NCI-H446 (cell line): ENCODE measurements at regions not wholly inside any gene's neighbourhood (a gene's known extent, or its start where the extent isn't known, plus 50 kb on each side); places are given as distances from the start of the nearest gene placed in this dataset.

ENCODE experiments used
- DNase-seq, 2 experiments: peaks; one replicate each; lab custom pipeline; 2025; lab: John Stamatoyannopoulos, UW

DNA sequence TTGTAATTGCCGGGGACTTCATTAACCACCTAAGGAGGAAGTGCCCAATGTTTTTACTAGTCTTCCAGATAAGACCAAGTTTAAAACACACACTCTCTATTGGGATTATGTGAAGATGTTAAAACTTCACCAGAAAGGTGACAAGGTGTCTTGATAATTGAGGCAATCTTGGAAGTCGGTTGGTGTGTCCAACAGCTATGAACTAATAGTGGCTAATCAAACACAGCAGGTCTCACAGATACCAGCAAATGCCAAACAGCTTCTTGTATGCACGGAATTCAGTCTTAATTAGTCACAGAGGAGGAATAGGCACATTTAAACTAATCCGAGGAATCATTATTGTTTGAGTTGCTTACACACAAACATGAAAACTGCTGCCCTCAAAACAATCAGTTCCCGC is 214.5 kb downstream of the SEC61B start:
- no peak for DNase-seq

DNA sequence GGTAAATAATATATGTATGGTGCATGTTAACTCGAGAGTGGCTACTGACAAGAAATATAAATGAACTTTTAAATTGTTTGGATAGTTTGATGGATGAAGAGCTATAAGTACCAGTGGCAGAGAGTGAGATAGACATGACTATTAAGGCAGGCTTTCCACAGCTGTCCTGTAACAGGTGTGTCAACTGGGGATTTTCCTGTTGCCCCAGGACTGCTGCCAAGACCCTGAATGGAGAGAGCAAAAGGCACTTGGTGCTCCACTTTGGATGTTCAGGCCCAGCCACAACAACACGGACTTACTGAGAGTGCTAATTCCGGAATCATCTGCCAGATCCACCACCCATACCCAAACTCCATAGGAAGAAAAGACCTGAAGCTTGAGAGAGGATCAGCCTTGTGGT is 215.1 kb downstream of the SEC61B start:
- DNase-seq: no peak

DNA sequence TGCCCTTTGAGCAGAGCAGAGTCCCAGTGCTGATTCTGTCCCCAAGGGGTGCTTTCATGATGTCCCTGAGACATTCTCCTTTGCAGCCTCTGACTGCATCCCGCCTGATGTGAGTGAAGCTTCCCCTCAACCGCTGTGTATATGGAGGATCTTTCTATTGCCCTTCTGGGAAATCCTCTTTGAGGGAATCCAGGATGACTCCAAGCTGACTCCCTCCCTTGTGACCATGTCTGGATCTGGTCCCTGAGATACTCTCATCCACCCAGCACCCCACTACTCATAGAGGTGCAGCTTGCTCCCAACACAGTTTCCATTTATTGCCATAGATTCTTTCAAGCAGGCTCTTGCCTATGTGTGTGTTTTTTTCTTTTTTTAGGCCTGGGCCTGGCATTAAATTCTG is 216.5 kb downstream of the SEC61B start:
- no peak for DNase-seq

DNA sequence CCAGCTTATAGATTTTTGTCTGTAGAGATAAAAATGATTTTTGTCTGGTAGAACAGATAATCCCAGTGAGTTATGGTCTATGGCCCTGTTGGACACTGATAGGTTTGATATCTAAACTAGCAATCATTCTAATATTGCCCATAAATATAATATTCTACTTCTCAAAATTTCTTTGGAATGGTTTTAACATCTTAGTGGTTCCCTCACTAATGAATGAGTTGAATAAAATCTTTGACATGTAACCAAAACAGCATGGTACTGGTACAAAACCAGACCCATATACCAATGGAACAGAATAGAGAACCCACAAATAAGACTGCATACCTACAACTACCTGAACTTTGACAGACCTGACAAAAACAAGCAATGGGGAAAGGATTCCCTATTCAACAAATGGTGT is 219.7 kb downstream of the SEC61B start:
- no peak for DNase-seq

DNA sequence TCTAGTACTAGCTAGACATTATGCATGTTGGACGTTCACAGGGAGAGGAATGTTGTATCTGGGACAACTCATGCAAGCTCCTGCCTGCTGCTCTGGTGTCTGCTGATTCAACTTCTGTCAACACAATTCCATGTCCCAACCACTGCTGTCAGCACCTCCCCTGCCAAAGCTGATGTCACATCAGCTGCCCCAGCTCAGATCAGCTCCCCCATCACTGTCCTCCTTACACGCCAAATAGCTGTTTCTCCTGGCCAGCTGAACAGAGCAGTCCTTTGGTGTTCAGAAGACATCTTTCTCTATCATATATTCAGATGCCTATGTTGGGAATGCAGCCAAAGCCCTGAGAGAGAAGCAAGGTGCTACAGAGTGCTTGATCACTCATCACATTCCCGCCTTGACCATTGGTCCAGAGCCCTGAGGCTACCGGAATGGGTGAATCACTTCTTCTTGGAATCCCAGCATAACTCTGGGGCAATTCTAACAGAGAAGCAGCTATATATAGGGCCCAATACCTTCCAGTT is 223.3 kb downstream of the SEC61B start:
- DNase-seq: peak; percentile 39 to 91

DNA sequence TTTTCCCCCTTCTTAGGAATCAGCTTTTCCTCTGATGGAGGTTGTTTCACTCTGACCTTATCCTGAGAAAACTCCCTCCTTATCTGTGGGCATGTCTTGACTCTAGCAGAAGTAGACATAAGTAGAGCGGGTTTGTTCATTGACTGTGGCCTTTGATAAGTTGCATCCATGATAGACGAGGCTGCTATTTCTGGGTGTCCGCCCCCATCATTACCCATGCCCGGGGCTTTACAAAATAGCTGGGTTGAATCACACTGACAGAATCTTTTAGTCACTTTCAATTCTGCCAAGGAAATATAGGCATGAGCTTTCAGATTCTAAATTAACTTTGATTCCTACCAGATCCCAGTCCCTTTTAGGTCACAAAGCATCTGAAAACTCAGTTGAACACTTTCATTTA is 223.8 kb downstream of the SEC61B start:
- DNase-seq: no peak

DNA sequence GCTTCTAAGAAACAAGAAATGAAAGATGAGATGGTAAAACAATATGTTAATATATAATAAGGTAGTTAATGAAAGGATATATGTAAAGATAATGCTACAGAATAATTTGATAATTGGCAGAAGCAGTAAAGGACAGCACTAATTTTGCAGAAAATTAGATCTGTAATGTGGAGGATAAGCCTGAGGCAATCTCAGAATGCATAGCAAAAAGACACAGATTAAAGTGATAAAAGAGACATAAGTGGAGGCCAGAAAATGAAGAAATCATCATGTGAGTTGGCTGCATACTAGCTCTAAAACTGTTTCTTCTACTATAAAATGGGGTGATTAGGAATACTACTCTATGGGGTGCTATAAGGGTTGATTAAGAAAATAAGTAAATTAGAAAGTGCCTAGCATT is 225.9 kb downstream of the SEC61B start:
- DNase-seq: no peak

DNA sequence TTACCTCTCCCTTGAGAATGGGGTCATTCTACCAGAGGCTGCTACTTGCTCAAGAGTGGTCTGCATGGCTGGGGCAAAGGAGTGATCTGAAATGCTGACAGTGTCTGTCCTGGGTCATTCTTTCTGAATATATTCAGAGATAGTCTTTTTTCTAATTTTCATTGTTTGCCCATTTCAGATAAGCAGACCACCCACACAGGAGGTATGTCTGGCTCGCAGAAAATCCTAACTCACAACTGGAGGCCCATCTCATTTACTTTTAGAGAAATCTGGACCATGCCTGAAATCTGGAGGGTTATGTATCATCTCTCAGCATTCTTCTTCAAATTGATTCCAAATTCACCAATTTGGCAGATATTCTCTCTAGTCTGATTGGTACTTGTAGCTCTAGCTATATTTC is 227.6 kb downstream of the SEC61B start:
- DNase-seq: no peak

DNA sequence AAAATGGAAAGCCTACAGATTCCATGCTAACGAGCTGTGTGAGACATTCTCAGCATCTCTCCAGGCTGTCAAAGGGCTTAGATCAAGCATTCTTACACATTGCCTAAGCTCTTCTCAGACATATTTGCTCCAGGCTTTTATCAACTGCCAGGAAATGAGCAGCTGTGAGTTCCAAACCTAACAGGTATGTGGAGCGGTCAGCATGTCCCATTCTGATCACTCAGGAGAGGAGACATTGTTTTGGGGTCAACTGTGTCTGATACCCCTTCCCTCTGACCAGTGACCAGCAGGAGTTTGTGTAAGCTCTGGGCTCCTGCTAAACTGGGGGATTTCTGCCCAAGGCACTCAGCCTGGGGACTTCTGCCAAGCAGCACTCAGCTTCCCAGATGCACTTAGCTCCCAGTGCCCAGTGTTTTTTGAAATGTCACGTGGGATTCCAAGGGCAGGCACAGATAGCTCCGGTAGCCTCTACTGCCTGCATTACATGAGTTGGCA is 229.1 kb downstream of the SEC61B start:
- peak in 1 of 2 experiments; percentile 27 for DNase-seq

DNA sequence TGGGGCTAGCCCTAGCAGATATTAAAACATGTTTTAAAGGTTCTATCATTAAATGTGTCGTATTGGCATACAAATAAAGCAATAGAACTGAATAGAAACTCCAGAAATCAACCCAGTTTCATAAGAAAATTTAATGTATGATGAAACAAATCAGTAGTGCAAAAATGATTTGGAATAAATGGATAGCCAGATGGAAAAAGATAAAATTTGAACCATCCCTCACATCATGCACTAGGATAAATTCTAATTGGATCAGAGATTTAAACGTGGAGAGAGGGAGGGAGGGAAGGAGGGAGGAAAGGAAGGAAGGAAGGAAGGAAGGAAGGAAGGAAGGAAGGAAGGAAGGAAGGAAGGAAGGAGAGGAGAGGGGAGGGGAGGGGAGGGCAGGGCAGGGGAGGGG is 235.3 kb downstream of the SEC61B start:
- no peak for DNase-seq

DNA sequence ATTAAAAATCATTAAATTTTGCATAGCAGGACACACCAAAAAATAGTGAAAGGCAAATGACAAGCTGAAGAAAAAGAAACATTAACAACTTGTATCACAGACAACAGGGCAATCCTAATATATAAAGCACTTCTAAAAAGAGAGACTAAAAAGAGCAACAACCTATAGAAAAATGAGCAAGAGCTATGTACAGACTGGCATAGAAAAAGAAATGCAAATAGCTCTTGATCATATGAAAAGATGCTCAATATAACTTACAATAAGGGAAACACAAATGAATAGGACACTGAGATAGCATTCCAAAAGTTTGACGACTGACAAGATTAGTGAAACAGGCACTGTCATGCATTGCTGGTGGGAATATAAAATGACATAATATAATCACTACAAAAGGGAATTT is 235.9 kb downstream of the SEC61B start:
- DNase-seq: no peak

DNA sequence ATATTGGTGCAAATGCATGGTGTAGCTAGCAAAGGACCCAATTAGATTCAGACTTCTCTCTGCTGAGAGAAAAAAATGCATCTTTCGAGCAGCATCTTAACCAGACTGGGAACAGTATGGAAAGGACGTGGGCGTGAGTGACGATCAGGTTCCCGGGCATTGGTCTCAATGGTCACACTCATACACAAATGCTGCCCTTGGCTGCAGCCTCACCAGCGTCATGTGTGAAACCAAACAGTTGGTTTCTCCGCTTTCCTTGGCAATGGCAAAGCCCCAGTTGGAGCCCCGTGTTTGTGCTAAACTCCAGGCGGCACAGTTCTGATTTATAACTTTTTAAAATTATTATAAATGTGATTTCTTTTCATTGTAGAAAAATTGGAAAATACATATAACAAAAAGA is 237.8 kb downstream of the SEC61B start:
- DNase-seq: peak in 1 of 2 experiments; percentile 2

DNA sequence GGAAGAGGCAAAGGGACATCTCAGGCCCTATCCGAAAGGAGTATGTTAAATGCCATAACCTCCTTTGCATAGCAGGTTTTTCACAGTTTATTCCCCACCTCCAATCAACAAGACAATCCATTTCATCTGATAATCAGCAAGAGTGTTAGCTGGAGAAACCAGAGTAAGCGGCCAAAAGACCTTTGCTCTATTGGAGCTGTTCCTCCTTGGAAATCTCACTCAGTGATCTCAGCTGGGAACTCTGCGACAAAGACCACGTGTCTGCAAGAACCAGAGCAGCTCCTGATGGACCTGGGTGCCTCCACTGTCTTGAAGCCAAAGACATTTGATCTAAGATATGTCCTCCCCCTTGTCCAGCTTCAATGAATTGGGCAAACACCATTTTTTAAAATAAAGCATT is 241.0 kb downstream of the SEC61B start:
- DNase-seq: no peak

DNA sequence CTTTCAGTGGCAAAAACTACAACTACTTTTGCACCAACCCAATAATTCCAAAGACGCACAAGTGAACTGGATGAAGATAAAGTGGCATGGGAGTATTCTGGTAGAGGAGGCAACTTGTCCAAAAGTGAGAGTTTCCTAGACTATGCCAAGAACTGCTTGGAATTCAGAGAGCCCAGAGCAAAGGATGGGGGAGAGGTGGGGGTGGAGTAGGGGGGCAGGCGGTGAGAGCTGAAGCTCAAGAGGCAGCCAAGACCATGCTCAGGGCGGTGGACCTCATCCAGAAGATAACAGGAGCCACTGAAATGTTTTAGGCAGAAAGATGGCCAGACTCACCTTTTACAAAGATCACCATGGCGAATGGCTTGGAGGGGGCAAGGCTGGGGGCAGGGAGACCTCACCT is 242.5 kb downstream of the SEC61B start:
- DNase-seq: peak in 1 of 2 experiments; percentile 9

DNA sequence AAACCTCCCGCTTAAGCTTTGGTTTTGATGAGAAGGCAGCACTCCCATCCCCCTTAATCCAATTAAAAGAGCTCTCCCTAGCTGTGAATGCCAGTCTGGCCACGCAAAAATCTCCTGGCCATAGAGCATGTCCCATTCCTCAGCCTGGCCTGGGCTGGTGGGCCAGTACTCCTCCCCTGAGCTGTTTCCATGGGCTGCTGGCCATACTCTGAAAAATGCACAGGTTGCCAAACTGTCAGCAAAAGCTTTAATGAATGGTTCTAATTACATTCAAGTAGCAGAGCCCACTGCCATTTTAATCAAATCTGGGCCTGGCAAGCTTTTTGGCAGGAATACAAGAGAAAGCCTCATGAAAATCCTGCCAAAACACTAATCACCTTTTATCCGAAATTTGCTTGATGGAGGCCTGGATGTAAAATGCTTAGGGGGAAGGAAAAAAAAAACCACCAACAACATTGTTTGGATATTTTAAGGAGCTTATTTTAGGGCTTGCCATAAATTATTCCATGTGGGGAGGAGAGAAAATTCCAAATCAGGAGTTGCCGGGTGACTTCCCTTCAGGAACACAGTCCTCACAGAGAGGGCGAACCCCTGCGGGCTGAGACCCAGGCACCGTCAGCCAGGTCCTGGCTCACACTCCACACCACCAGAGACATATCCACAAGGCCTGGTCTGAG is 243.3 kb downstream of the SEC61B start:
- peak; percentile 84 to 95 for DNase-seq

DNA sequence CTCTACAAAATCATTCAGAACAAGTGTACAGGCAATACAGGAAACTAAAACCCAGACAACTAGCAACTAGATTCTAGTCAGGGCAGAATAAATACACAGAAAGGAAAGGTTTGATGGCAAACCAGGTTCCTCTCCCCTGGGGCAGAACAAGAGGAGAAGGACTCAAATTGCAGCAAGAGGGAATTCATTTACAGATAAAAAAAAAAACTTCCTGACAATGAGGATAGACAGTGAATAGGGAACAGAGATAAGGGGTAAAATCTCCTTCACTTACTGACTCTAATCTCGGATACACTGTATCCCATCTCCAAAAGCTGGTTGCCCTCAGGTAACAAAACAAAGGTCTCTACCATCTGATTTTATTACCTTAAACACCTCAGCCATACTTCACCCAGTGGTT is 244.0 kb downstream of the SEC61B start:
- DNase-seq: no peak

DNA sequence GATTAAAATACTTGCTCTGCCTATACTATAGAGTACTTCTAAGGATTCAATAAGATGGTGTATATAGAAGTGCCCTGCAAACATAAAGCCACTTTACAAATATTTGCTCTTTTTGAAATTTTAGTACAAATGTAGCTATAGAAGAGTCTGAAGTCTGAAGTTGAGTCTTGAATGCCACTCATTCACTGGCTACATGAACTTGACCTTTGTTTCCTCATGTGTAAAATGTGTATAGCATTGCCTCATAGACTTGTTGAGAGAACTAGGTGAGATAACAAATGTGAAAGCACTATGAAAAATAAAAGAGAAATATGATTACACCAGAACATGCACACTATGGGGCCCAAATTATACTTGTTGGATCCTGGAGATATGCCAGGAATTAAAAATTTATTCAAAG is 244.7 kb downstream of the SEC61B start:
- DNase-seq: no peak

DNA sequence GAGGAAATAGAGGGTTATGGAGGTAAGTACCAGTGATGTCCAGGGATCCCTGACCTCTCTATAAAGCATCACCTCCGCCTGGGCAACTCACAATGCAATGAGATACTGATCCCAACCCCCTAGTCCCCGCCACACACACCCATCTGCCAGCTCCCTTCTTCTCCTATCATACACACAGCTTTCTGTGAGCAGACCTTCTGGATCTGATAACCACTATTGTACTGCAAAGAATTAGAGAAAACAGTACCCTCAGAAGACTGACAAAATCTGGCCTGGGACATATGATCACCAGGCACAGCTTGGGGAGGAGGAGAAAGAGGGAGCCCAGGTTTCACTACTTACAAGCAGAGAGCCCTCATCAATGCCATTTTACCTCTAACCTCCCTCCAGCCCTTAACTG is 249.0 kb downstream of the SEC61B start:
- no peak for DNase-seq

DNA sequence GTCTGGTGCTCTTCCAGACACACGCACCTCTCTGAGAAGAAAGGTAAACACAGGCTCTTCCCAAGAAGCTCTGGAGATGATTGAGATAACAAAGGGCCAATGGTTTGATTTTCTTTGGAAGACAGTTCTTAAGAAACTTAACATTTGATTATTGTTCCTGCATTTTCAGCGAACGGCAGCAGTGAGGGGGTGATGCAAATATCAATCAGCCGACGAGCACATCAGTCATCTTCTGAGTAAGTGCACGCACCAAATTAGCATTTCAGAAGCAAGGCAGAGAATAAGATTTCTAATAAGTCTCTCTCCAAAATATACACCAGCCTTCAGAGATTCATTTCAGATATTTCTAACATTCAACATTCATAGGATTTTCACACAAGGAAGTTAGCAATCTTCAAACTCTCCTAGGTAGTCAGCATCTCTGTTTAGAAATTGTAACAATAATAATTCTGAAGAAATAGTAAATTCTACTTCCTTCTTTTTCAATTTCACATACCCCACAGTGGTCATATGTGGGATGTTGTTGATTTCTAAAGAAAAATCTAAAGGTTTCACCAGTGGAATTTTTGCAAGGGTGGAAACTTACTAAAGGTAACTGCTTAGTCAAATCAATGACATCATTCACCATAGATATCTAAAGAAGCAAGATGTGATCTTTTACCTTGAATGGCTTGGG is 250.3 kb downstream of the SEC61B start:
- DNase-seq: no peak

DNA sequence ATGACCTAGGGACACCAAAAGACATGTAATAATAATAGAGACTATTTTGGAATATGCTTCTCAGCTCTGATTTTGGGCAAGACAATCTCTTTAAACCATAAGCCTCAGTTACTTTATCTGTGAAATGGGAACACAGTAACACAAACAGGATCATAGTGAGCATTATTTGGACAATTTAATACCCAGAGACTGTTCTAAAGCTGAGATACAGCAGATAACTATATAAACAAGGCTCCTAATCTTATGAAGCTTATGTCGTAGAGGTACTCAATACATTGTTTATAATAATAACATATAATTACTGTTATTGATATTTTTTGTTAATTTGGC is 250.8 kb downstream of the SEC61B start:
- no peak for DNase-seq

DNA sequence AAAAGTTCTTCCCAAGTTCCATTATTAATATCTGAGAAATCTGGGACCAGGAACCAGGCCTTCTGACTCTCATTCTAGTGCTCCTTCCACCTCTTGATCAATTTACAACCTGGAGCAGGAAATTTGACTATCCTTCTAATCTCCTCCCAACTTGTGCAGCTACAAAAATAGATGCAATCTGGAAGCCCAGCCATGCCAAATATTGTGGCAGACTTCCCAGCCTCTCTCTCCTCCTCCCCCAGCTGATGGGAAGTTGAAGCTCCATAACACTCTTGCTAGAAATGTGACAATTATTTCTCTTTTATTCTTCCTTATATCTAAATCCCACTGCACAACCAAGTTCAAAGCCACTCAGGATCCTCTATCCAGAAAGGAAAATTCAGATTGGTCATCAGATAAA is 252.1 kb downstream of the SEC61B start:
- peak; percentile 31 to 77 for DNase-seq

DNA sequence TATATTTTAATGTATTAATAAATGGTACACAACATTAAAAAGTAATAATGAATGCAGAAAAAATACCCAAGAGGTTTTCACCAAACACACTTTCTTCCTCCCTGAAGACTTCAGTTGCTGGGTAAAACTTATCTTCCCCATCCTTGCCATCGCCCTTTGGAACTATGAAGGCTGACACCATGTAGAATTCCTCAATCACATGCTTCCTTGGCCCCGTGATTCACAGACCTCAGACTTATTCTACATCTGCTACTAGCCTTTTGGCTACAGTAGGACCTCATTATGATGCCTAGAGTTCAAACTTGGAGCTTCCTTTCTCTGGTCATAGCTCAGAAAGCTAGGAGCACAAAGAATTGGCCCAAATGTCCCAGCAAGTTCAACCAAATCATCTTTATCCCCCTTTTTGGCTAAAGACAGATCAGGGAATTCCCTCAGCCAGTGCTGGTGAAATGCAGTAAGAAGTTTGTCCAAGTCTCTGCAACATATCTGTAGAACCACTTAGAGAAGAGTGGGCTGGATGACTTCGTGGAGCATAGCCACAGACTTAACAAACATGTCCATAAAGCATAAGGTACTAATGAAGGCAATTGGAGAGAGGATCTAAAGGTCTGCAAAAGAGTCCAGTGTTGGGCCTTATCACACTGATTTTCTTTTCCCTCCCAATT is 253.5 kb downstream of the SEC61B start:
- DNase-seq: no peak

DNA sequence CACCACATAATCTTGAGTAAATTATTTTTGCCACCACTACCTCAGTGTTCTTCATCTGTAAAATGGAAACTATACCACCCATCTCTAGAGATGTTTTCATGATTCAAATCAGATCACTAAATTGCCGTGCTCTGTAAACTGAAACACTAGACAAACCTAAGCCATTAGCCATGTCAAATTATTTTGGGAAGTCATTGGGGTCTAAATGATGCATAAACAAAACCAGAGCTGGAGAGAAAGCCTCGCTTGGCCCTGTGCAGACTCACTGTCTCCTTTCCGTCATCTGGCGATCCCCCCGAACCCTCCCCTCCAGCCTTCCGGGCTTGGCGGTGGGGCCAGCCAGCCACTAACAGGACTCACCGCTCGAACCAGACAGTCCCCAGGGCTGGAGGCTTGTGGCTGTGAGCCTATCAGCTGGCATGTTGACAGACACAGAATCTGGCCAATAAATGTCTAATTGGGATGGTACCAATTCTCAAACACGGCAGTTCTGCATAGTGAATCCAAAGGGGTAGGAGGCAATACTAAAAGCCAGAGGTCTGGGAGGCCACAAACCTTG is 256.5 kb downstream of the SEC61B start:
- peak in 1 of 2 experiments; percentile 61 for DNase-seq
